Hematopoietic multipotent progenitor cell treated with erythropoietin and hydrocortisone succinate and interleukin-3 and kit ligand, for 6 days (in vitro differentiated cells): ENCODE measurements at regions not wholly inside any gene's neighbourhood (a gene's known extent, or its start where the extent isn't known, plus 50 kb on each side); places are given as distances from the start of the nearest gene placed in this dataset.

Experiments used
- DNase-seq: peaks from one replicate; pipeline ENCODE4 v3.0.0-alpha.2; 2015

DNA sequence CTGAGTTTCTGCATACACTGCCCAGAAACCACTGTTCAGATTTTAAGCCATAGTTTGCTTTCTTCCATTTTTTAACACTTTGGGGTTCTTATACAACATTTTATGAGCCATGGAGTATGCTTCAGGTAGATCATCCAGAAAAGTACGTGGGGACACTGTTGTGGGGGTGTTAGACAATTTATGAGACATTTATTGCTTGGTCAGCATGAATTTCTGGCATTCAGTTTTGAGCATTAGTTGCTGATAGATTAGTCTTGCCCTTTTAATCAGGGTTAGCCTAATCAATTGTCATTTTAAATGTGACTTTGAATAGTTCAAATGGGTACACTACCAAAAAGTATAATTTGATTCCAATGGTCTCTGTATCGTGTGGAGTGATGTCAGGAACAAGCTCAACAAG, 434.9 kb downstream of the GPM6A start:
- no peak for DNase-seq

DNA sequence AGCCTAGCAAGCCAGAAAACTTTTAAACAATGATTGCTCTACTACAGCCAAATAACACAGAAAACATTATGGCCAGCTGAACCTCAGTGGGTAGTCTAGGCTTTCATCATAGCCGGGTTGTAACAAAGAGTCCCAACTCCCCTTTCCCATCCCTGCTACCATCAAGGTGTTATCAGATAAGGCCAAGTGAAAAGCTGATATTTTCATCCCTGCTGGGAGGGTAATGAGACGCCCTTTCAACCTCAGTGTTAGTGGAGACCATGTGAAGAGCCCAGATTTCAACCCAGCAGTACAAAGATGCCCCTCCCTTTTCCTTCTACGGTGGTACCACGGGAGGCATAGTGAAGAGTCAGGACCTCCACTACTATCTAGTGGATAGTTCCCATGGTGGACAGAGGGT, 433.7 kb downstream of the GPM6A start:
- no peak for DNase-seq

DNA sequence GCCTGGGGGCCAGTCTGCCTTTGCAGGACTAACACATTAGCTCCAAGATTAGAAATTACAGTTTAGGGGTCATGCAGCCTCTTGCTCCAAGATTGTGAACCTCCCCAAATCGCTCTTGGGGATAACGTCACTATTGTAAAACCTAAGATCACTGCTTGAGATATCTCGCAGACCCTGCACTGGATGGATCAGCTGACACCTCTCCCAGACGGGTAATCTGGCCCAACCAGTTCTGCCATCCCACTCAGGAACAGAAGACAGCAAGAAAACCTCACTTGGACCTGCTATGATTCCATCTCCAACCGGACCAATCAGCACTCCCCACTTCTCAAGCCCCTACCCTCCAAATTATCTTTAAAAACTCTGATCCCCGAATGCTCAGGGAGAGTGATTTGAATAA, 431.2 kb downstream of the GPM6A start:
- DNase-seq, result no peak

DNA sequence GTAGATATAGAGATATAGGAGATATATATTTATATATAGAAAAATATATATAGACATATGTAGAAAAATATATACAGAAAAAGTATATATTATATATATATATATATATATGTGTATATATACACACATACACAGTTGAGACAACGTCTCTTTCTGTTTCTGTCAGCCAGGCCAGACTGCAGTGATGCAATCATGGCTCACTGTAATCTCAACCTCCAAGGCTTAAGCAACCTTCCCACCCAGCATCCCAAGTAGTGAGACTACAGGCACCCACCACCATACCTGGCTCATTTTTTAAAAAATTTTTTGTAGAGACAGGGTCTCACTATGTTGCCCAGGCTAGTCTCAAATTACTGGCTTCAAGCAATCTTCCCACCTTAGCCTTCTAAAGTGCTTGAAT, 426.3 kb downstream of the GPM6A start:
- DNase-seq, result no peak

DNA sequence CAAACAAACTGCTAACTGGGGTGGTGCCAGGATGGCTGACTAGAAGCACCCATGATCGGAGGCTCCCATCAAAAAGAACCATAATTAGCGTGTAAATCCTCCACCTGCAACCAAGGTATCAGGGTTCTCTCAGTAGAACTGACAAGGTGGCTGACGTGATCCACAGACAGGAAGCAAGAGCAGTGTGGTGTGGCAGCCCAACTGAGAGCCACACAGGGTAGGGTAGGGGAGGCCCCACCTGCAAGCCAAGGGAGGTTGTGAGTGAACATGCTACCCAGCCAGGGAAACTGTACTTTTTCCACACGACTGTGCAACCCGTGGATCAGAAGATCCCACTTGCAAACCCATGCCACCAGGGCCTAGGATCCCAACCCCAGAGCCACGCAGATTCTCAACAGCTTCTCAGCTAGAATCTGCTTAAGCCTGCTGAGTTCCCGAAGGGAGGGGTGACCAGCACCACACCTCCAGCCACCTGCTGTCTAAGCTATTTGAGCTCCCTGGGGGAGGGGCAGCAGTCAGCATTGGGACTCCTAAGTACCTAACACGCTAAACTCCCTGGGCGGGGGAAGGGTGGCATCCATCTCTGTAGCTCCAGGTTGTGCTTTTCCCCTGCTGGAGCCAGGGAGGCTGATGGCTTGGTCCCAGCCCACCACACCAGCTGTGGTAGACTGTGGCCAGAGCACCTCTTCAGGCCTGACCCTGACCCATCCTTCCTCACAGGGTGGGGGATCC, 425.1 kb downstream of the GPM6A start:
- no peak for DNase-seq

DNA sequence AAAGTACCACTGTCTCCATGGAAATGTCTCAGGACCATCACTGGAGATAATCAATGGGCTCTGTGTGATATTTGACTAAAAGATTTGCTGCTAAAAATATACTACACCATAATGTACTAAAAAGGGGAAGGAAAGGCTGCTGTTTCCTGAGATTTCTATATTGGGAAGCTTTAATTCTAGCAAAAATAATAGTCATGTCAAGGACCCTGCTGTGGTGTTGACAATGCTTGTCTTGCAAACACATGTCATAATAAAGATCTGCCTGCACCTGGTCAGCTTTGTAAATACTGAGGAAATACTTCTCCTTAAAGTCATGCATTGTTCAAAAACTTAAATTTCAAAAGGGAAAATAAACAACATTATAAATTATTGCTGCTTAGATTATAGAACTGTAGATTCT, 417.9 kb downstream of the GPM6A start:
- DNase-seq, result no peak

DNA sequence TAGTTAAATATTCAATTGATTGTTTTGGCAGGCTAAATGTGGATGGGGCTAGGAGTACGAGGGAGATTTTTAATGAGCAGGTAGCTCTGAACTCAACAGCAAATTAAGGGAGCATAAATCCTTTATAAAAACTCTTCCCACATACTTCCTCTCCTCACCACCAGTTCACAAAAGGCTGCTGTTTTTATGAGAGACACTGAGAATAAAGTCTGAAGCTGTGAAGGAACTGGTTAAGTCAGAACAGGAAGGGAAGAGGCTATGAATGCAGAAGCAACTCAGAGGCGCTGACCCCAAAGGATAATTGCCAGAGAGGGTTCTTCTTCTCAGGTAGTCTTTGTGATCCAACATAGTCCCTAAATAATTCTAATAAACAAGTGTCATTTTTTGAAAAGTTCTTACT, 406.1 kb downstream of the GPM6A start:
- no peak for DNase-seq

DNA sequence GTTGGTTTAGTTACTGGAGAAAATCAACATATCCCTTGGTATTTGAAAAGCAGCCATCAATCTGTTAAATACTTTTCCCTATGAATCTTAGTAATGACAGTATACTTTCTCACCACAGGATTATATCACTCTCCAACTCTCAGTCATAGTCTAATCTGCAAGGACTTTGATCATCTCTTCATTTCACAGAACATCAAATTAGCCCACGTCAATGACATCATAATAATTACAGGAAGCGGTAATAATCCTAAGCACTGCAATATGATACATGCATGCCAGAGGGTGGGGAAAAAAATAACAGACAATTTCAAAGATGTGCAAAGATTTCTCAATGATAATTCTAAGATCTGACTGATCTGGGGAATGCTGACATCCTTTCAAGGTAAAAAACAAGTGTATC, 404.1 kb downstream of the GPM6A start:
- DNase-seq, result no peak

DNA sequence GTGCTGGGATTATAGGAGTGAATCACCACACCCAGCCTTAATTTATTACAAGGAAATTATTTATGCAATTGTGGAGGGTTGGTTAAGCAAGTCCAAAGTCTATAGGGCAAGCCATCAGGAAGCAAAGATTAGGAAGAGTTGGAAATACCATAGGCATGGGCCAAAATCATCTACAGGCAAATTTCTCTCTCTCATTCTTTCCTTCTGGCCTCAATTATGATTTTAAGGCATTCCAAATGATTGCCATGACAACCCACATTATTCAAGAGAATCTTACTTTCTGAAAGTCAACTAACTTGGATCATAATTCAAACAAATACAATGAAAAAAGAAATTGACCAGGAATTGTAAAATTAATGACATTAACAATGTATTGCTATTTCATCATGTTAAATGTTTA, 400.8 kb downstream of the GPM6A start:
- DNase-seq, result no peak

DNA sequence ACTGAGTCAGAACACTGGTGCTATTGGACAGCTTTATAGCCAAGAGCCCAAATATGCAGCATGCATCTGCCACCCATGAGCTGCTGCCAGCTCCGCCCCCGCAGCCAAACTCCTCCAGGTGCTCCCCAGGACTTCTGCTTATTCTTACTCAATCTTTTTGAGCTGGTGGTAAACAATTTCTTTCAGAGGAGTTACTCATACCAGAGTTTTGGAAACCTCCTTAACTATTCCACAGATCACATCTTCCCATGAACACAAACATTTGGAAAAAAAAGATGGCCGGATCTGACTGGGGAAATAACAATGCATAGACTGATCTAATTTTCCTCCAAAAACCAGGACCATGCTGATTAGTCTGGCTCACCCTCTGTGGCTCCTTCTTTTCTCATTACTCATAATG, 399.9 kb downstream of the GPM6A start:
- no peak for DNase-seq

DNA sequence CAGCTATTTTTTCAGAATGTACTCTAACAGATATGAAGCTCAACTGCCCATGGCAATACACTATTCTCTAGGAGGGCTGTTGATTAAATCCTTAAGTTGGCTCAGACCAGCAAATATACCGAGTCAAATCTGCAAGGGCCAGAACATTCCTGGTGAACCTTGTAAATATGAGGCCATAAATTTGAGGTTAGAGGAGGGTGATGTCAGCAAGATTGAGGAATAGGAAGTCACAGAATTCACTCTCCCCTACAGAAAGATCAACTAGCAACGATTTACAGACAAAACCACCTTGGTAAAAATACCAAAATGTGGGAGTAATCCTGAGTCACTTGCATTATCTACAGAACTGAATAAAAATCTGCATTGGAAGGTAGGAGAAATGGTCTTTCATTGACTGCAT, 399.3 kb downstream of the GPM6A start:
- DNase-seq, result no peak

DNA sequence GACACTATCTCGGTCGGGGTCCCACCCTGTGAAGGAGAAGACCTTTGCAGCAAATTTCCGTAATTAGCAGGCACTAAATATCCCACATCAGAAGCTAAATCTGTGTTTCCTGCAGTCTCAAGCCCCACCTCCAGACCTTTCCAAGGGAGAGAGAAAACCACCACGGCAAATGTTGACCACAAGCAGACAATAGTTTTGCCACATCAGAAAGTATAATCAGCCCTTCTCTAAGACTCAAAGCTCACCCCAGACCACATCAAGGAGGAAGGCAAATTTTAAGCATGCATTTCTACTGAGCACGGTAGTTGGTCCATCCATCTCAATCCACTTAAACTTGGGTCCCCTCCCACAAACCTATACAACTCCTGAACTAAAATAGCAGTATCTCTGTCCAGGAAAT, 398.5 kb downstream of the GPM6A start:
- DNase-seq, result no peak

DNA sequence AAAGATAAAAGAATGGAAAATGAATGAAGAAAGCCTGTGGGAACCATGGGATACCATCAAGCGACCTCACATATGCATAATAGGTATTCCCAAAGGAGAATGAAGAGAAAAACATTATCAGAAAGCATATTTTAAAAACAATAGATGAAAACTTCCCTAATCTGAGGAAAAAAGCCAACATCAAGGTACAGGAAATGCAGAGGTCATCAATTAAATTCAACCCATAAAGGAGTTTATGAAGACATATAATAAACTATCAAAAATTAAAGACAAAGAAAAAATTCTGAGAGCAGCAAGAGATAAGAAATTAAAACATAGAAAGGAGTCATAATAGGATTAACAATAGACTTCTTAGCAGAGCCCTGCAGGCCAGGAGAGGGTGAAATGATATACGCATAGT, 397.5 kb downstream of the GPM6A start:
- DNase-seq, result no peak

DNA sequence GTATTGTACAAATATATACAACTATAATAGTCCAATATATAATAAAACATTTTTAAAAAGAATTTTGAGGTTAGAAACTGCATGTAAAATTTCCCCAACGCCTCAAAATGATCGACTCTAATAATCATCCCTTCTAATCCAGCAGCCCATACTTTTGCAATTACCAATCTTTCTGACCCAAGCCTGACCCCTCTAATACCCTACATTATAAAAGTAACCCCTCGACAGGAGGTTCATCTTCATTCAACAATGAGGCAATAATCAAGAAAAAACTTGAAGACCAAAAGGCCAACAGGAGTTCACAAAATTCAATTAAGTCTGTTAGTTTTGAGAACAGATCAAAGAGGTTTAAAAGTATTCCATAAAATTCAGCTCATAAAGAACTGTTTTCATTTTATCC, 393.5 kb downstream of the GPM6A start:
- no peak for DNase-seq

DNA sequence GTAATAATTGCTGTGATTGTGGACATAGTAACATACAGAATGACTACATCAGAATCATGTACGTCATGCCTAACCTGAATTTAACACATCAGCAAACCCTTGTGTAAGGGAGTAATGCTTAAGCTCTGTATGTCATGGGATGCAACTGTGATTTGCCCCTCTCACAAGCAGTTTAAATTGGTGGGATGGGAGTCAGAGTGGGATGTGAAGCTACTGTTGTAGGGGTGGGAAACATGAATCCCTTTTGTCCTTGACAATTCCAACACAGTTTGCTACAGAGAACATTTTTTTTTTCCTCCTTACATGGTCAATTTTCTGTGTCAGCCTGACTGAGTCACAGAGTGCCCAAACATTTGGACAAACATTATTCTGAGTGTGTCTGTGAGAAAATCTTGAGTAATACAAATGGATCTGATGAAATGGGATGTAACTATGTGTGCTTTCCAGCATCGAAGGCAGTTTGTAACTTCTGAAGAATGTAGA, 392.8 kb downstream of the GPM6A start:
- no peak for DNase-seq

DNA sequence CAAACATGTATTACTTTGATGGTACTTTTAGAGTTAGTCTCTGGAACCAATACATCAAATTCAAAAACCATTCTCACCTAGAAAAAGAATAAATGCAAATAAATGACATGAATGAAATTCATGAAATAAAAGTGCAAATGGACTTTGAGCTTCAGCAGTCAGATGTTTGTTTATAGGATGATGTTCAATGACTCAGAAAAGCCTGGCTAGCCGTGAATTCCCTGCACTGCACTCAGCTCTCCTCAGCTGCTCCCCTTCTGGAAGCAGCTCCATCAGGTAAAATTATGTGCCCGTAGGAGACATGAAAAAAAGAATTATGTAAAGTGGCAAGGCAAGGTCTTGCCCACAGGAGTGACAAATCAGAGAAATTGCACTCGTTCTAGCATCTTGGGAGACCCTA, 390.6 kb downstream of the GPM6A start:
- DNase-seq, result no peak

DNA sequence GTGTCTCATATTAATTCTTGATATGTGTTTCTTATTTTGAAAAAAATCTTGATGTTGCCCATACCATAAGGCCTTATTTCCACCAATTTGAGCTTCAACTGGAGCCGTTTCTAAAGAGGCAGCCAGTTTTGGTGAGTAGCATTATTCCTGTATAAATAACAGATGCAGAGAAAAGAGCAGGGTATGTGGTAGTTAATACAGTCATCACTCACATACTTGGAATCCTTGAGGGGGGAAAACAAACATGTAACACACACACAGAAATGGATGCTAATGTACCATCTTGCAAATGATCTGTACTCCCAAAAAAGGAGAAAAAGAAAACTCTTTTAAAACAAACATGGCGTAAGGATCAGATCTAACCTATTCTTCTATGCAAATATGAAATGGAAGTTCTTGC, 389.7 kb downstream of the GPM6A start:
- no peak for DNase-seq

DNA sequence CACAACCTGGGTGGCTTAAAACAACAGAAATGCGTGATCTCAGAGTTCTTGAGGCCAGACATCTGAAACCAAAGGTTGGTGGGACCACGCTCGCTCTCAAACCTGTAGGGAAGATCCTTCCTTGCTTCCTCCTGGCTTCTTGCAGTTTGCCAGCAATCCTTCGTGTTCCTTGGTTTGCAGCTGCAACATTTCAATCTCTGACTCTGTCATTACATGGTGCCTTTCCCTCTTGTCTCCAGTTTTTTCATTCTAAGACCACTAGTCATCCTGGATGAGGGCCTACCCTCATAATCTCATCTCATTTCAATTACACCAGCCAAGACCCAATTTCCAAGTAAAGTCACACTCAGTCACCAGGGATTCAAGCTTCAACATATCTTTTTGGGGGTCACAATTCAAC, 388.0 kb downstream of the GPM6A start:
- no peak for DNase-seq

DNA sequence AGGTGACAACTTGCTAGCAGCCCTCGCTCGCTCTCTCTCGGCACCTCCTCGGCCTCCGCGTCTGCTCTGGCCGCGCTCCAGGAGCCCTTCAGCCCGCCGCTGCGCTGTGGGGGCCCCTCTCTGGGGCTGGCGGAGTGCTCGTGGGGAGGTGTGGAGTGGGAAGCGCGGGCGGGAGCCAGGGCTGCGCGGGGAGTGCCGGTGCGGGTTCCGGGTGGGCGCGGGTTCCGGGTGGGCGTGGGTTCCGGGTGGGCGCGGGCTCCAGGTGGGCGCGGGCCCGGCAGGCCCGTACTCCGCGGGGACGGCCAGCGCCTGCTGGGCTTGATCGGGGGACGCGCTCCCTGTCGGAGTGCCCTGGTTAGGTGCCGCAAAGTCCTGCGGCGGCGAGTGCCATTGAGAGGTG, 384.3 kb downstream of the GPM6A start:
- no peak for DNase-seq

DNA sequence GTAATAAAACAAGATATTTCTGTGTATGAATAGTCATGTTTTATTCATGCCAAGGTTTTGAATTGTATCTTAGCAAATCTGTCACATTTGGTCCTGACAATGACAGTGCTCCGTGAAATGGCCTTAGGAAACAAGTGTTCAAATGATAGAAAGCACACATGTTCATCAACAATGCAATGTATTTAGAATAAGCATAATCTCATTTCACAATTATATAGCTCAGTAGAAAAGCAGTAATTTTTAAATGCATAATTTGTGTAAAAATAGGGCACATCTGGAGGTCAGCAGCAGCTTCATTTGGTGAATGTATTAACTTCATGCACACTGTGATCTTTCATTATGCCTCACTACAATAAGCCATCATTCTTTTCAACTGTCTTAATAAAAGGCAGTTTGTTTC, 380.4 kb downstream of the GPM6A start:
- DNase-seq, result no peak

DNA sequence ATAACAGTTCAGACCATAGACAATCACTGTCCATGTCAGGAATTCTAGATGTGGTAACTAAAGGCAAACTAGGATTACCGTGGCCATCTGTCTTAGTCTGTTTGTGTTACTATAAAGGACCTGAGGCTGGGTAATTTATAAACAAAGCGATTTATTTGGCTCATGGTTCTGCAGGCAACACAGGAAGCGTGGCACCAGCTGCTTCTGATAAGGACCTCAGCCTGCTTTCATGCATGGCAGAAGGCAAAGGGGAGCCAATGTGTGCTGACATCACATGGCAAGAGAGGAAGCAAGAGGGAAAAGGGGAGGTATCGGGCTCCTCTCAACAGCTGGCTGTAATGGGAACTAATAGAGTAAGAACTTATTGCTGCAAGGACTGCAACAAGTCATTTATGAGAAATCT, 376.7 kb downstream of the GPM6A start:
- DNase-seq, result peak; percentile 67

DNA sequence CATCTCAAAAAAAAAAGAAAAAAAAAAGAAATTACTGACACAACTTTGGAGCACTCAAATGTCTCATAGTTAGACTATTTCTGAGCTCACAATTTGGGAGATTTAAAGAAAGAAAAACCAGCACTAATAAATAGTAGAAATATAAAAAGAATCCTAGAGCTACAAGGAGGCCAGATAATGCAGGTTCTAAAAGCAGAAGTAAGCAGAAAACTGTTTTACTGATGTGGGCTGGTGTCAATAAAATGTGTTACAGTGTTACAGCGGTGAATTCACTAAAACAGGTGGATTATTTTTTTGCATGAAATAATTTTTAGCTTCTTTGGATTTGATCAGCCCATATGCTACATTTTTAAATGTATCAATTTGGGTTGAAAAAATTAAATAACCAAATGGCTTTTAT, 375.9 kb downstream of the GPM6A start:
- peak; percentile 2 for DNase-seq

DNA sequence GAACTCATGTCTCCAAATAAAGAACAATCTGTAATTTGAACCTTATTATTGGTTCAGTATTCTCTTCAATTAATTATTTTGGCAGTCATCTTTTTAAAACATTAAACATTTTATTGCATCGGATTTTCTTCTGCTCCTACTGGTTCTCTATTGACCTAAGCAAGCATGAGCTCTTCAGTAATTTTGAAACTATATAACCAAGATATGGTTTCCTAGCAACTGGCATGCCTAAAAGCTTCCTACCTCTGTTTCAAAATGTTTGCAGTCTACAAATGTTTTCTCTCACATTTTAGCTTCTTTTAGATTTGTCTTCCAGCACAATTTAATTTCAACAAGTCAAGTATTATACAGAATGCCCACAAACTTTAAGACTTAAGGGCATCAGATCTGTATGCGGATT, 371.3 kb downstream of the GPM6A start:
- DNase-seq, result no peak

DNA sequence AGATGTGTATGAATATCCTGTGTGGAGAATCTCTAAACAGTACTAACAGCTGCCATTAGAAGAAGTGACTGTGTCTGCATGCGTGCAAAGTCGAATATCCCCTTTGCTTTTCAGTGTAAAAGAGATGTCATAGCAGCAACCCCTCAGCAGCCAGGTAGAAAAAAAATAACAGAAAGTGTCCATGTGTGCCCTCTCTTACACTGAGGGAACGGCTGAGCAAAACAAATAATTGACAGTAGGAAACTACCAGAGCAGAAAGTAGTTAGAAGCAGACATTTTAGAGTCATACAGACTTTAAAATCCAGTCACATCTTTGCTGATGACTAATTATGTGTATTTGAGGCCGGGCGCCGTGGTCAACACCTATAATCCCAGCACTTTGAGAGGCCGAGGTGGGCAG, 370.8 kb downstream of the GPM6A start:
- DNase-seq, result no peak

DNA sequence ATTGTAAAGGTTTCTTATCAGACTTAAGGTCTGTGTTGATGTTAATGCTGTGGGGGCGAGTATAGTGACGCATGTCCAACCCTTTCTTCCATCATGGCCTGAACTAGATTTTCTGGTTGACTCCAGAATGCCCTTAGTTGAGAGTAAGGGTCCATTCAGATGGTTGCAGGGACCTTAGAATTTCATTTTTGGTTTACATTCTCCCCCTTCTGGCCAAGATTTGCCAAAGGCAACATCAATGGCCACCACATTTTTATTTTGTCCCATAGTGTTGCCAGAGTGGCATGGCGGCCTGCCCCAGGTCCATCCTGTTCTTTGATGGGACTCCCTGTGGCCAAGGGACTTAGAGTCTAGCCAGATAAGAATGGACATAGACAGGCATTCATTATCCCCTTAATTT, 368.5 kb downstream of the GPM6A start:
- DNase-seq, result no peak

DNA sequence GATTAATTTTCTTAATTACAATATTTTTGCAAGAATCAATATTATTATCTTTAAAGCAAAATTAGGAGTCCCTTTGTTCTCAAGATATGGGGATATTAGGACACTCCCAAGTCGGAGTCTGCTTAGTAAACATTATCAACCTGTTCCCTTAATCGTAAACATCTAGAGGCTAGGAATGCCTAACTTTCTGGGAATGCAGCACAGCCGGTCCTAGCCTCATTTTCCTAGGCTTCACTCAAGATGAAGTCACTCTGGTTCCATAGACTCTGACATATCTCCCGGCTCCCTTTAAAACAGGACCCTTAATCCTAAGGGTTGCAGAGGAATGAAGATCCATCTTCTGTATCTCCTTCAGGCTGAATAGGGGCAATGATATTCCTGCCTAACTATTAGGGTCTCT, 367.6 kb downstream of the GPM6A start:
- no peak for DNase-seq
